A549 (cell line): ENCODE measurements at regions not wholly inside any gene's neighbourhood (a gene's known extent, or its start where the extent isn't known, plus 50 kb on each side); places are given as distances from the start of the nearest gene placed in this dataset.

Experiments used
- ATAC-seq, 2 experiments: fragments of 200-7000 bp in 1 of 2; fragments of >200 bp in 1 of 2; cut with Nextera tagmentation in 1 of 2; cut with Tn5 transposase in 1 of 2; 3 replicates each; pipeline versions ENCODE4 v1.8.0 to v1.9.1; 2018 to 2020; ENCODE audit warnings: mild to moderate bottlenecking in 1 of 2, moderate library complexity in 1 of 2
- CTCF ChIA-PET: fragments of 300-600 bp; sonication (Branson Sonifier 250); formaldehyde crosslinking; extraction: SDS; loops from one replicate; lab custom pipeline; 2021; ENCODE audit warnings: antibody characterized with exemption, inconsistent platforms; lab: Yijun Ruan, JAX
- POLR2A ChIA-PET: fragments of 350-600 bp; formaldehyde crosslinking; extraction: SDS; loops from one replicate; lab custom pipeline; 2021; ENCODE audit warnings: antibody characterized with exemption, inconsistent platforms; lab: Yijun Ruan, JAX
- DNase-seq, 2 experiments: peaks; one replicate each; pipeline versions ENCODE4 v3.0.0 to v3.0.0-alpha.2; 2011 to 2016; ENCODE audit warnings: low read depth in 1 of 2, low spot score in 1 of 2
- FAIRE-seq: peaks from 2 replicates; lab custom pipeline; 2011; peaks lifted over from hg19 to GRCh38; lab: Jason Lieb, UNC
- H3K27ac ChIP-seq, 2 experiments: fragments of >200 bp; sonication (Bioruptor Twin); formaldehyde crosslinking; 3 replicates each; pipeline ENCODE4 v1.5.1; 2016 to 2017
- H3K4me1 ChIP-seq: fragments of >200 bp; sonication (Bioruptor Twin); formaldehyde crosslinking; 3 replicates; pipeline ENCODE4 v1.6.1; 2016
- H3K4me2 ChIP-seq: fragments of >200 bp; sonication (Bioruptor Twin); formaldehyde crosslinking; 3 replicates; pipeline ENCODE4 v1.6.1; 2016
- H3K4me3 ChIP-seq: fragments of >200 bp; sonication (Bioruptor Twin); formaldehyde crosslinking; 3 replicates; pipeline ENCODE4 v1.5.1; 2016
- H3K9me3 ChIP-seq: fragments of >200 bp; sonication (Bioruptor Twin); formaldehyde crosslinking; 3 replicates; pipeline ENCODE4 v1.6.1; 2016
- BHLHE40 ChIP-seq: IDR thresholded peaks from 2 replicates; pipeline ENCODE4 v1.6.1; 2012; ENCODE audit warnings: low read depth, low read length, inconsistent platforms
- CBX2 ChIP-seq: fragments of 200-600 bp; sonication (generic); IDR thresholded peaks from 2 replicates; pipeline ENCODE4 v1.6.1; 2016; ENCODE audit warnings: low read depth, mild to moderate bottlenecking, borderline replicate concordance
- CBX8 ChIP-seq: fragments of 200-600 bp; sonication (generic); IDR thresholded peaks from 2 replicates; pipeline ENCODE4 v1.6.1; 2016
- CHD2 ChIP-seq: fragments of 150-350 bp; IDR thresholded peaks from 2 replicates; pipeline ENCODE4 v1.6.1; 2014; ENCODE audit warnings: low read length; ENCODE audit not compliant: partially characterized antibody
- EHF ChIP-seq: fragments of 250-450 bp; sonication (Bioruptor Pico); IDR thresholded peaks from 2 replicates; pipeline ENCODE4 v1.5.0; 2020; ENCODE audit warnings: mild to moderate bottlenecking
- EHMT2 ChIP-seq: fragments of 200-600 bp; sonication (generic); IDR thresholded peaks from 2 replicates; pipeline ENCODE4 v1.6.1; 2016; ENCODE audit warnings: antibody characterized with exemption, low read depth, mild to moderate bottlenecking, moderate library complexity
- EP300 ChIP-seq, 2 experiments: fragments of >200 bp; sonication (Bioruptor Twin); formaldehyde crosslinking; IDR thresholded peaks; 2 replicates in 1 of 2; 3 replicates in 1 of 2; pipeline ENCODE4 v1.6.1; 2016 to 2017
- FOSL2 ChIP-seq, 2 experiments: fragments of 450-650 bp in 1 of 2; fragments of >200 bp in 1 of 2; sonication (Bioruptor Twin) in 1 of 2; formaldehyde crosslinking; IDR thresholded peaks; 2 replicates each; pipeline versions ENCODE4 v1.5.0 to v1.6.1; 2016 to 2020; ENCODE audit warnings: mild to moderate bottlenecking in 1 of 2, moderate library complexity in 1 of 2
- GATA3 ChIP-seq: IDR thresholded peaks from 2 replicates; pipeline ENCODE4 v1.6.1; 2012; ENCODE audit warnings: borderline replicate concordance
- JUNB ChIP-seq: fragments of >200 bp; sonication (Bioruptor Twin); formaldehyde crosslinking; IDR thresholded peaks from 2 replicates; pipeline ENCODE4 v1.6.1; 2016
- KDM1A ChIP-seq: fragments of 200-600 bp; sonication (generic); IDR thresholded peaks from 2 replicates; pipeline ENCODE4 v1.6.1; 2016; ENCODE audit warnings: low read depth, mild to moderate bottlenecking
- NR3C1 ChIP-seq: fragments of >200 bp; sonication (Bioruptor Twin); formaldehyde crosslinking; IDR thresholded peaks from 3 replicates; pipeline ENCODE4 v1.6.1; 2017
- RARB ChIP-seq: fragments of 250-450 bp; sonication (Bioruptor Pico); IDR thresholded peaks from 2 replicates; pipeline ENCODE4 v1.8.0; 2021; ENCODE audit warnings: mild to moderate bottlenecking, moderate library complexity
- TFCP2L1 ChIP-seq: fragments of 250-450 bp; sonication (Bioruptor Pico); IDR thresholded peaks from 2 replicates; pipeline ENCODE4 v1.5.0; 2021; ENCODE audit warnings: mild to moderate bottlenecking
- TP53 ChIP-seq: fragments of 250-450 bp; sonication (Bioruptor Pico); IDR thresholded peaks from 2 replicates; pipeline ENCODE4 v1.5.0; 2021; ENCODE audit warnings: mild to moderate bottlenecking, moderate library complexity
- ZNF302 ChIP-seq: fragments of 250-450 bp; sonication (Bioruptor Pico); IDR thresholded peaks from 2 replicates; pipeline ENCODE4 v1.9.0; 2021; ENCODE audit warnings: inconsistent platforms, mild to moderate bottlenecking, moderate library complexity
- WGBS: methylation state at CpG from one replicate; pipeline ENCODE4 v1.1.6; 2017; ENCODE audit errors: missing lambda C conversion rate; 5-methylcytosine and 5-hydroxymethylcytosine counted together
- TF ChIP-seq, protein P1 (sequence below): IDR thresholded peaks from 2 replicates; pipeline ENCODE4 v1.6.1; 2012
- TF ChIP-seq, protein P2 (sequence below): fragments of 150-350 bp; IDR thresholded peaks from 2 replicates; pipeline ENCODE4 v1.6.1; 2014; ENCODE audit warnings: low read depth, mild to moderate bottlenecking, low read length
- TF ChIP-seq, protein P3 (sequence below): fragments of 200-600 bp; sonication (generic); IDR thresholded peaks from 2 replicates; pipeline ENCODE4 v1.6.1; 2016; ENCODE audit warnings: antibody characterized with exemption, mild to moderate bottlenecking, moderate library complexity
- TF ChIP-seq, protein P4 (sequence below): fragments of >200 bp; sonication (Bioruptor Twin); formaldehyde crosslinking; IDR thresholded peaks from 2 replicates; pipeline ENCODE4 v1.6.1; 2016

DNA sequence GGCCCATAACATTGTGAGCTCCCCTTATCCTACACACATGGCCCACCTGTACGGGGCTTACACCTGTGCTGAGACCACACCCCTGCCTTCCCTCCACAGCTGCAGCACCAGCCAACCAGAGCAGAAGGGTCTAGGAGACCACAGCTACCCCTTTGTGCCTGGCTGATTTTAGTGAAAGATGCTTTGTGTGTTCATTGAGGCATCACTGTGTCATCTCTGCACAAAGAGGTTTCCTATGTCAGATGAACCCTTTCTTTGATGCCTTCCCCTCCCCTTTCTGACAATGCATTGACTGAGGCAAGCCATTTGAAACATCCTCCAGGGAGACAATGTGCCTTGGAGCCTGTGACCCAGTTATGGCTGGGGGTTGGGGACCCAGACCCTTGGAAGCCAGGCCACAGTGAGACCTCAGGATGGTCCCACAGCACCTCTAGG lies 54.9 kb upstream of the SLC7A14 start (continued):
- TF ChIP-seq FOSL2 (IDR thresholded peaks at IDR 0.05) (no peak), FOSL2 (CRISPR knock-in tag; IDR thresholded peaks at IDR 0.05) (no peak), TFCP2L1 (CRISPR knock-in tag) (no peak), EP300 (IDR thresholded peaks at IDR 0.05) (no peak), CBX2 (no peak)
- TF ChIP-seq, protein P1, sequence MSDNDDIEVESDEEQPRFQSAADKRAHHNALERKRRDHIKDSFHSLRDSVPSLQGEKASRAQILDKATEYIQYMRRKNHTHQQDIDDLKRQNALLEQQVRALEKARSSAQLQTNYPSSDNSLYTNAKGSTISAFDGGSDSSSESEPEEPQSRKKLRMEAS = no peak

DNA sequence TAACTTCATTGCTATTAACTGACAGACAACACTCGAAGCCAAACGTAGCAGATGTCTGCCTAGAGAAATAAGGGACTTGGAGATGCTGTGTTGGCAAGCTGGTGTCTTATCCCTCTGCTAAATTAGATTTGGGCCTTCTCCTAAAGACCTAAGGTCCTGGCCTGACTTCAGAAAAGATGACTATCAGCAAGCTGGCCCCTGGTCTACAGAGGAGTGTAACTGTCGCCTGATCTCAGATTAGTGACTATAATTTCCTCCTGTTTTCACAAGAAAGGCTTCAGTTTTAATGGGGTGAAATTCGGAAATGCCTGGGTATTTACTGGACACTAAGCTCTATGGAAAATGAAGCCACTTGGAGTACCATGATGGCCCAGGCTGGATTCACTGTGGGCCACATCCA lies 53.1 kb upstream of the SLC7A14 start:
- FAIRE-seq = no peak
- no peak overlapping the region for H3K4me2 ChIP-seq
- no peaks in the 10 kb centered on the region for H3K9me3 ChIP-seq
- DNase-seq = no peak
- H3K4me3 ChIP-seq = no peak overlapping the region
- POLR2A ChIA-PET = no interaction called here
- 56% methylated on average over 4 of the region's 4 CpGs for WGBS
- H3K4me1 ChIP-seq = no peaks in the 10 kb centered on the region
- no peak for ATAC-seq
- TF ChIP-seq, protein P2, sequence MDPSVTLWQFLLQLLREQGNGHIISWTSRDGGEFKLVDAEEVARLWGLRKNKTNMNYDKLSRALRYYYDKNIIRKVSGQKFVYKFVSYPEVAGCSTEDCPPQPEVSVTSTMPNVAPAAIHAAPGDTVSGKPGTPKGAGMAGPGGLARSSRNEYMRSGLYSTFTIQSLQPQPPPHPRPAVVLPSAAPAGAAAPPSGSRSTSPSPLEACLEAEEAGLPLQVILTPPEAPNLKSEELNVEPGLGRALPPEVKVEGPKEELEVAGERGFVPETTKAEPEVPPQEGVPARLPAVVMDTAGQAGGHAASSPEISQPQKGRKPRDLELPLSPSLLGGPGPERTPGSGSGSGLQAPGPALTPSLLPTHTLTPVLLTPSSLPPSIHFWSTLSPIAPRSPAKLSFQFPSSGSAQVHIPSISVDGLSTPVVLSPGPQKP = no peak
- no peak for TF ChIP-seq EHMT2
- no peak for TF ChIP-seq ZNF302 (CRISPR knock-in tag)
- no peak for TF ChIP-seq TP53 (CRISPR knock-in tag)
- TF ChIP-seq BHLHE40 = no peak
- no peak for TF ChIP-seq CHD2
- TF ChIP-seq NR3C1 = no peak
- TF ChIP-seq JUNB = no peak
- TF ChIP-seq KDM1A = no peak
- TF ChIP-seq RARB (CRISPR knock-in tag) = no peak
- TF ChIP-seq EHF (CRISPR knock-in tag) = no peak
- CTCF ChIA-PET = no interaction called here
- H3K27ac ChIP-seq = no peak overlapping the region

DNA sequence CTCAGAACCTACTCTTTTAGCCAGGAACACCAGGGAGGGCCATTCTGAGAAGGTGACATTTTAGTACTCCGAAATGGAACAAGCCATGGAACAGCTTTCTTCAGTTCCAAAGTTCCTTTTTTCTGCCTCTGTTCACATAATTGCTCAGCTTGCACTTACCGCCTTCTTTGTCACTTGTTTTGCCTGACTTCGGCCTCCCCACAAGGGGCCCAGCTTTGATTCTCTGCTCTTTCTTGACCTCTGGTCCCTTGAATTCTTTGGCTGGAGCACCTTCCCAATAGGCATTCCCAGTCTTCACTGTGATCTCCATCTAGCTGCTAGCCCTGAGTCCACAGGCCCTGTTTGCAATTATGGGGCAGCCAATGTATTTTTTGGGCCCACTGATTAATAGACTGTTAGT lies 51.4 kb upstream of the SLC7A14 start:
- FAIRE-seq (no peak), DNase-seq (no peak), ATAC-seq (no peak)
- TF ChIP-seq, protein P3, sequence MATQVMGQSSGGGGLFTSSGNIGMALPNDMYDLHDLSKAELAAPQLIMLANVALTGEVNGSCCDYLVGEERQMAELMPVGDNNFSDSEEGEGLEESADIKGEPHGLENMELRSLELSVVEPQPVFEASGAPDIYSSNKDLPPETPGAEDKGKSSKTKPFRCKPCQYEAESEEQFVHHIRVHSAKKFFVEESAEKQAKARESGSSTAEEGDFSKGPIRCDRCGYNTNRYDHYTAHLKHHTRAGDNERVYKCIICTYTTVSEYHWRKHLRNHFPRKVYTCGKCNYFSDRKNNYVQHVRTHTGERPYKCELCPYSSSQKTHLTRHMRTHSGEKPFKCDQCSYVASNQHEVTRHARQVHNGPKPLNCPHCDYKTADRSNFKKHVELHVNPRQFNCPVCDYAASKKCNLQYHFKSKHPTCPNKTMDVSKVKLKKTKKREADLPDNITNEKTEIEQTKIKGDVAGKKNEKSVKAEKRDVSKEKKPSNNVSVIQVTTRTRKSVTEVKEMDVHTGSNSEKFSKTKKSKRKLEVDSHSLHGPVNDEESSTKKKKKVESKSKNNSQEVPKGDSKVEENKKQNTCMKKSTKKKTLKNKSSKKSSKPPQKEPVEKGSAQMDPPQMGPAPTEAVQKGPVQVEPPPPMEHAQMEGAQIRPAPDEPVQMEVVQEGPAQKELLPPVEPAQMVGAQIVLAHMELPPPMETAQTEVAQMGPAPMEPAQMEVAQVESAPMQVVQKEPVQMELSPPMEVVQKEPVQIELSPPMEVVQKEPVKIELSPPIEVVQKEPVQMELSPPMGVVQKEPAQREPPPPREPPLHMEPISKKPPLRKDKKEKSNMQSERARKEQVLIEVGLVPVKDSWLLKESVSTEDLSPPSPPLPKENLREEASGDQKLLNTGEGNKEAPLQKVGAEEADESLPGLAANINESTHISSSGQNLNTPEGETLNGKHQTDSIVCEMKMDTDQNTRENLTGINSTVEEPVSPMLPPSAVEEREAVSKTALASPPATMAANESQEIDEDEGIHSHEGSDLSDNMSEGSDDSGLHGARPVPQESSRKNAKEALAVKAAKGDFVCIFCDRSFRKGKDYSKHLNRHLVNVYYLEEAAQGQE = no peak
- TF ChIP-seq GATA3 (no peak), TFCP2L1 (CRISPR knock-in tag) (no peak), CBX8 (no peak)
- TF ChIP-seq, protein P4, sequence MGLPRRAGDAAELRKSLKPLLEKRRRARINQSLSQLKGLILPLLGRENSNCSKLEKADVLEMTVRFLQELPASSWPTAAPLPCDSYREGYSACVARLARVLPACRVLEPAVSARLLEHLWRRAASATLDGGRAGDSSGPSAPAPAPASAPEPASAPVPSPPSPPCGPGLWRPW = no peak
- Histone ChIP-seq H3K4me2 (no peak overlapping the region), H3K27ac (no peak overlapping the region), H3K4me3 (no peak overlapping the region), H3K4me1 (no peaks in the 10 kb centered on the region), H3K9me3 (no peaks in the 10 kb centered on the region)
- ChIA-PET POLR2A (no interaction called here), CTCF (interaction anchor here (0.7 kb wide), 1 partner anchor 16 kb away, joined by 3 read pairs; no protein-coding TSS in a partner anchor)
- WGBS = 60% methylated on average over 3 of the region's 3 CpGs
